Transverse colon (tissue), 4 donors: ENCODE measurements at regions not wholly inside any gene's neighbourhood (a gene's known extent, or its start where the extent isn't known, plus 50 kb on each side); places are given as distances from the start of the nearest gene placed in this dataset.

Experiments
- DNase-seq: peaks from one replicate; pipeline ENCODE4 v3.0.0-alpha.2; 2019
- H3K27ac ChIP-seq, 4 donors: fragments of 200-600 bp; sonication (generic); 2 replicates each; pipeline ENCODE4 v1.5.1; 2016 to 2018; ENCODE audit warnings: inconsistent platforms in 4 of 4
- H3K27me3 ChIP-seq: fragments of 200-600 bp; sonication (generic); 2 replicates; pipeline ENCODE4 v1.5.1; 2017; ENCODE audit warnings: inconsistent platforms
- H3K36me3 ChIP-seq, 4 donors: fragments of 200-600 bp; sonication (generic); 2 replicates each; pipeline ENCODE4 v1.5.1; 2017 to 2019; ENCODE audit warnings: inconsistent platforms in 4 of 4
- H3K4me1 ChIP-seq, 4 donors: fragments of 200-600 bp; sonication (generic); 2 replicates each; pipeline ENCODE4 v1.5.1; 2017 to 2020; ENCODE audit warnings: inconsistent platforms in 4 of 4
- H3K4me3 ChIP-seq, 4 donors: fragments of 200-600 bp; sonication (generic); 1 replicate in 1 of 4; 2 replicates in 3 of 4; pipeline versions ENCODE4 v1.5.1 to v1.6.1; 2017 to 2019; ENCODE audit warnings: inconsistent platforms in 4 of 4
- H3K9me3 ChIP-seq, 2 donors: fragments of 200-600 bp; sonication (generic); 2 replicates each; pipeline ENCODE4 v1.5.1; 2017 to 2019; ENCODE audit warnings: inconsistent platforms in 2 of 2
- EP300 ChIP-seq: sonication (generic); formaldehyde crosslinking; IDR thresholded peaks from one replicate; pipeline ENCODE4 v1.6.1; 2017; ENCODE audit warnings: antibody characterized with exemption, low read depth
- POLR2A ChIP-seq: fragments of 450-650 bp; IDR thresholded peaks from one replicate; pipeline ENCODE4 v1.6.1; 2016; ENCODE audit warnings: antibody characterized with exemption, mild to moderate bottlenecking, moderate library complexity
- POLR2AphosphoS5 ChIP-seq, 3 donors: sonication (generic); formaldehyde crosslinking; IDR thresholded peaks; one replicate each; pipeline ENCODE4 v1.6.1; 2016; ENCODE audit warnings: antibody characterized with exemption in 3 of 3
- WGBS, 2 donors: methylation state at CpG; one replicate each; pipeline ENCODE4 v1.1.5; 2018; ENCODE audit warnings: low coverage in 1 of 2; 5-methylcytosine and 5-hydroxymethylcytosine counted together
- in situ Hi-C, 4 donors: fragments of 200-750 bp; cut with MboI; loops; one replicate each; pipeline versions ENCODE4 v1.15.0 to v1.15.1; 2017; ENCODE audit warnings: low sequenced_read_pairs in 3 of 4, low pct_ligation_motif_present in 1 of 4, low pct_unique_long_range_greater_than_20kb in 1 of 4
- intact Hi-C: fragments of 100-400 bp; cut with DNase I; formaldehyde crosslinking; loops from one replicate; pipeline ENCODE4 v1.15.1; 2023; ENCODE audit warnings: low total_unique reads
- TF ChIP-seq, protein P1 (sequence below), 5 experiments: fragments of 200-600 bp in 3 of 5; fragments of 450-650 bp in 2 of 5; sonication (generic) in 3 of 5; IDR thresholded peaks; 1 replicate in 2 of 5; 2 replicates in 3 of 5; pipeline ENCODE4 v1.5.1; 2016 to 2017; ENCODE audit warnings: antibody characterized with exemption in 5 of 5, inconsistent platforms in 3 of 5, mild to moderate bottlenecking in 2 of 5, moderate library complexity in 1 of 5

DNA sequence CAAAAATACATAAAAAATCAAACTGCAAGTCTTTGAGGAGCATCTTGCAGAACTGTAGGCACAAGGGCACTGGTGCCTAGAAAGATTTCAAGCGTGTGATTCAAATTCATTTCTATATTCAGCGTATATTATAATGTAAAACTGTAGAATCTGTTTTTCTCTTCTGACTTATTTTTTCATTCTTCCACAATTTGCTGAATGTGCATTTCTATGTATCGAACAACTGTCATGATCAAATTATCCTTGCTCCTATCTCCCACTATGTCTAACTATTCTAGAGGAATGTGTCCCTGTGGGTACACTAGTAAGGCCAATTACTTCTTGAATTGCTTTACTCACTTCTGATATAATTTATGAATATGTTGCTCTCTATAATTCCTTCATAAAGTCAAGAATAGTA, 283.0 kb upstream of the MAGI2 start:
- in situ Hi-C loops (loop anchor here in 1 of 4 donors (25.0 kb wide), 1 partner anchor 99 kb away; no protein-coding TSS in a partner anchor), intact Hi-C loops (no loop called here)
- TF ChIP-seq, protein P1, sequence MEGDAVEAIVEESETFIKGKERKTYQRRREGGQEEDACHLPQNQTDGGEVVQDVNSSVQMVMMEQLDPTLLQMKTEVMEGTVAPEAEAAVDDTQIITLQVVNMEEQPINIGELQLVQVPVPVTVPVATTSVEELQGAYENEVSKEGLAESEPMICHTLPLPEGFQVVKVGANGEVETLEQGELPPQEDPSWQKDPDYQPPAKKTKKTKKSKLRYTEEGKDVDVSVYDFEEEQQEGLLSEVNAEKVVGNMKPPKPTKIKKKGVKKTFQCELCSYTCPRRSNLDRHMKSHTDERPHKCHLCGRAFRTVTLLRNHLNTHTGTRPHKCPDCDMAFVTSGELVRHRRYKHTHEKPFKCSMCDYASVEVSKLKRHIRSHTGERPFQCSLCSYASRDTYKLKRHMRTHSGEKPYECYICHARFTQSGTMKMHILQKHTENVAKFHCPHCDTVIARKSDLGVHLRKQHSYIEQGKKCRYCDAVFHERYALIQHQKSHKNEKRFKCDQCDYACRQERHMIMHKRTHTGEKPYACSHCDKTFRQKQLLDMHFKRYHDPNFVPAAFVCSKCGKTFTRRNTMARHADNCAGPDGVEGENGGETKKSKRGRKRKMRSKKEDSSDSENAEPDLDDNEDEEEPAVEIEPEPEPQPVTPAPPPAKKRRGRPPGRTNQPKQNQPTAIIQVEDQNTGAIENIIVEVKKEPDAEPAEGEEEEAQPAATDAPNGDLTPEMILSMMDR (IDR thresholded peaks at IDR 0.05) = no peak
- TF ChIP-seq POLR2AphosphoS5 (IDR thresholded peaks at IDR 0.05) (no peak), EP300 (no peak), POLR2A (no peak)
- H3K9me3 ChIP-seq = peaks cover 6 to 9% of the 10 kb centered on the region in 2 donors
- WGBS, 2 donors = 83 to 92% methylated on average over 3 of the region's 3 CpGs
- no peak overlapping the region for H3K4me3 ChIP-seq
- no peak overlapping the region for H3K27ac ChIP-seq
- H3K4me1 ChIP-seq = no peaks in the 10 kb centered on the region
- H3K36me3 ChIP-seq = no peaks in the 10 kb centered on the region
- H3K27me3 ChIP-seq = no peaks in the 10 kb centered on the region
- DNase-seq = no peak

DNA sequence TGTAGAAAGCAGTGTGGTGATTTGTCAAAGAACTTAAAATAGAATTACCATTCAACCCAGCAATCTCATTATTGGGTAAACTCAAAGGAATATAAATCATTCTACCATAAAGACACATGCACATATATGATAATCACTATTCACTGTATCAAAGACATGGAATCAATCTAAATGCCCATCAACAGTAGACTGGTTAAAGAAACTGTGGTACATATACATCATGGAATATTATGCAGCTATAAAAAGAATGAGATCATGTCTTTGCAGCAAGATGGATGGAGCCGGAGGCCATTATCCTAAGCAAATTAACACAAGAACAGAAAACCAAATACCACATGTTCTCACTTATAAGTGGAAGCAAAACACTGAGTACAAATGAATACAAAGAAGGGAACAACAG, 281.5 kb upstream of the MAGI2 start:
- in situ Hi-C loops = loop anchor here in 1 of 4 donors (25.0 kb wide), 1 partner anchor 98 kb away; no protein-coding TSS in a partner anchor

DNA sequence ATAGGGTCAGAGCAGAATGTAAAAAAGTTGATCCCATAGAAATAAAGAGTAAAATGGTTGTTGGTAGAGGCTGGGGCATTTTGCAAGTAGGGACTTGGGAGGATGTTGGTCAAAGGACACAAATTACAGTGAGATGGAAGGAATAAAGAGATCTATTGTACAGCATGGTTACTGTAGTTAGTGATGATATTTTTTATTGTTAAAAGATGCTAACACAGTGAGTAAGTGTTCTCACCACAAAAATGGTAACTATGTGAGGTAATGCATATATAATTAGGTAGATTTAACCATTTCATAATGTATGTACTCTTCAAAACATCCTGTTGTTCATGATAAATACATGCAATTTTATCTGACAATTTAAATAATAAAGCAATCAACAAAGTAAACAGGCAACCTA, 280.7 kb upstream of the MAGI2 start:
- DNase-seq = no peak
- no peaks in the 10 kb centered on the region for H3K36me3 ChIP-seq
- H3K9me3 ChIP-seq = peaks cover 6 to 9% of the 10 kb centered on the region in 2 donors
- intact Hi-C loops (no loop called here), in situ Hi-C loops (loop anchor here in 1 of 4 donors (25.0 kb wide), 1 partner anchor 97 kb away; no protein-coding TSS in a partner anchor)
- TF ChIP-seq POLR2AphosphoS5 (IDR thresholded peaks at IDR 0.05) (no peak), POLR2A (no peak), EP300 (no peak)
- TF ChIP-seq, protein P1 (IDR thresholded peaks at IDR 0.05) = no peak
- H3K27ac ChIP-seq = no peak overlapping the region
- no peaks in the 10 kb centered on the region for H3K27me3 ChIP-seq
- no peaks in the 10 kb centered on the region for H3K4me1 ChIP-seq
- no peak overlapping the region for H3K4me3 ChIP-seq

More for the DNA sequence above, 281.5 kb upstream of the MAGI2 start:
- TF ChIP-seq, protein P1 (IDR thresholded peaks at IDR 0.05) = no peak
- no peak for TF ChIP-seq POLR2A
- TF ChIP-seq EP300 = no peak
- no peak for TF ChIP-seq POLR2AphosphoS5 (IDR thresholded peaks at IDR 0.05)
- DNase-seq = no peak
- WGBS, 2 donors = 89 to 100% methylated on average over 1 of the region's 1 CpG
- intact Hi-C loops = no loop called here
- Histone ChIP-seq H3K27me3 (no peaks in the 10 kb centered on the region), H3K4me1 (no peaks in the 10 kb centered on the region), H3K36me3 (no peaks in the 10 kb centered on the region), H3K4me3 (no peak overlapping the region), H3K9me3 (peaks cover 6 to 9% of the 10 kb centered on the region in 2 donors), H3K27ac (no peak overlapping the region)

DNA sequence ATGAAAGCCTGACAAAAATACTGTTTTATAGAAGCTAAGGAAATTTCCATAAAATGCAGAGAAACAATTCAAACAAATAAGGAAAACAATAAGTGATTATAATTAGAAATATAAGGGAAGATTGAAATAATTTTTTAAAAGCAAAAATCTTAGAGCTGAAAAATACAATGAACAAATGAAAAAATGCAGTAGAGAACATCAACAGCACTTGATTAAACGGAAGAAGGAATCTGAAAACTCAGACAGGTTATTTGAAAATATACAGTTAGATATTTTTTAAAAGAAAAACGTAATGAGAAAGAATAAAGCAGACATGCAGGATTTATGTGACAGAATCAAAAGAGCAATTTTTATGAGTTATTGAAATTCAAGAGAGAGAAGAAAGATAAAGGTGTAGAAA, 279.1 kb upstream of the MAGI2 start:
- no peaks in the 10 kb centered on the region for H3K36me3 ChIP-seq
- DNase-seq = no peak
- no peaks in the 10 kb centered on the region for H3K27me3 ChIP-seq
- in situ Hi-C loops = loop anchor here in 1 of 4 donors (25.0 kb wide), 1 partner anchor 95 kb away; no protein-coding TSS in a partner anchor
- H3K9me3 ChIP-seq = peaks cover 6 to 9% of the 10 kb centered on the region in 2 donors
- H3K4me1 ChIP-seq = no peaks in the 10 kb centered on the region
- H3K27ac ChIP-seq = no peak overlapping the region
- H3K4me3 ChIP-seq = no peak overlapping the region
- no peak for TF ChIP-seq EP300
- TF ChIP-seq POLR2AphosphoS5 (IDR thresholded peaks at IDR 0.05) = no peak
- no peak for TF ChIP-seq POLR2A
- TF ChIP-seq, protein P1 (IDR thresholded peaks at IDR 0.05) = no peak
- intact Hi-C loops = no loop called here
- WGBS, 2 donors = 68 to 77% methylated on average over 2 of the region's 2 CpGs
